ENCODE measurements at regions not wholly inside any gene's neighbourhood (a gene's known extent, or its start where the extent isn't known, plus 50 kb on each side); places are given as distances from the start of the nearest gene placed in this dataset.

DNA sequence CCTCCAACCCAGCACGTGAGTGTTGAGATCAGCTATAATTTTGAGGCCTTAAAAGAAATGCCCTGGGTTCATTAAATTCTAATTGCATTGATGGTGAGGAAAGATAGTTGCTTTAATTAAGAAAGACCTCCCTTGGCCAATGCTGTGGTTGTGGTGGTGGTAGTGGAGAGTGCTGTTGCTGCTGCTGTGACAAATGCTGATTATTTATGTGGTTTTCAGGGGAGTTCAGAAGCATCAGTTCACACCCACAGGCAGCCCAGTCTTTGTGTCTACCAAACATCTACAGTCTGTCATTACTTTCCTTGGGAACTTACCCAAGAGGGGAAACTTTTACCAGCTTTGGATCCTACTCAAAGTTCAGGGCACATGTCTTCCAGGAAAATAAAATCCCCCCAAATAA, 178.4 kb upstream of the PARP11 start:
- TF ChIP-seq CTCF (IDR thresholded peaks at IDR 0.05) (no peak), POLR2A (IDR thresholded peaks at IDR 0.05) (no peak)

Measured in testis (tissue), 2 donors.